Esophagus muscularis mucosa (tissue), 4 donors: ENCODE measurements at regions not wholly inside any gene's neighbourhood (a gene's known extent, or its start where the extent isn't known, plus 50 kb on each side); places are given as distances from the start of the nearest gene placed in this dataset.
"Not testable (repeated sequence)": the region's sequence is repeated elsewhere in the genome, so short reads cannot be mapped to it uniquely, and the experiment has no call there.

ENCODE experiments used
- DNase-seq: peaks from one replicate; pipeline ENCODE4 v3.0.0-alpha.2; 2017; ENCODE audit errors: extremely low spot score
- H3K27ac ChIP-seq, 4 donors: fragments of 200-600 bp; sonication (generic); replicated peaks in 1 of 4; 1 replicate in 3 of 4; 2 replicates in 1 of 4; pipeline ENCODE4 v1.5.1; 2016 to 2019; ENCODE audit warnings: mild to moderate bottlenecking in 1 of 4
- H3K27me3 ChIP-seq, 4 donors: fragments of 200-600 bp; sonication (generic); one replicate each; pipeline versions ENCODE4 v1.5.1 to v1.6.0; 2016 to 2019
- H3K36me3 ChIP-seq, 4 donors: fragments of 200-600 bp; sonication (generic); one replicate each; pipeline ENCODE4 v1.5.1; 2016 to 2019
- H3K4me1 ChIP-seq, 4 donors: fragments of 200-600 bp; sonication (generic); one replicate each; pipeline ENCODE4 v1.5.1; 2016 to 2019
- H3K4me3 ChIP-seq, 4 donors: fragments of 200-600 bp; sonication (generic); 1 replicate in 2 of 4; 2 replicates in 2 of 4; pipeline ENCODE4 v1.5.1; 2016 to 2019; ENCODE audit warnings: mild to moderate bottlenecking in 4 of 4, moderate library complexity in 1 of 4
- H3K9me3 ChIP-seq, 4 donors: fragments of 200-600 bp; sonication (generic); 1 replicate in 3 of 4; 2 replicates in 1 of 4; pipeline ENCODE4 v1.5.1; 2016 to 2019
- CTCF ChIP-seq, 3 experiments: fragments of 200-600 bp in 2 of 3; fragments of 450-650 bp in 1 of 3; sonication (generic) in 2 of 3; IDR thresholded peaks; one replicate each; pipeline ENCODE4 v1.5.1; 2017 to 2019; ENCODE audit warnings: antibody characterized with exemption in 3 of 3, mild to moderate bottlenecking in 2 of 3, moderate library complexity in 1 of 3
- EP300 ChIP-seq: sonication (generic); formaldehyde crosslinking; IDR thresholded peaks from one replicate; pipeline ENCODE4 v1.6.1; 2017; ENCODE audit warnings: antibody characterized with exemption
- POLR2A ChIP-seq: fragments of 450-650 bp; IDR thresholded peaks from one replicate; pipeline ENCODE4 v1.6.1; 2017; ENCODE audit warnings: antibody characterized with exemption, moderate library complexity, mild to moderate bottlenecking, low read depth
- POLR2AphosphoS5 ChIP-seq, 2 donors: sonication (generic); formaldehyde crosslinking; IDR thresholded peaks; one replicate each; pipeline ENCODE4 v1.6.1; 2017; ENCODE audit warnings: antibody characterized with exemption in 2 of 2
- WGBS: methylation state at CpG from one replicate; pipeline ENCODE4 v1.1.5; 2018; 5-methylcytosine and 5-hydroxymethylcytosine counted together
- intact Hi-C: fragments of 100-400 bp; cut with DNase I; formaldehyde crosslinking; loops from one replicate; pipeline ENCODE4 v1.15.1; 2023

- H3K9me3 ChIP-seq: peaks cover 0 to 1% (median 0%) of the 10 kb centered on the region in 4 donors
- TF ChIP-seq POLR2AphosphoS5 (IDR thresholded peaks at IDR 0.05) (no peak), CTCF (IDR thresholded peaks at IDR 0.05) (no peak)
- intact Hi-C loops: loop anchor here (5.0 kb wide), 1 partner anchor 273 kb away; no protein-coding TSS in a partner anchor
- H3K27me3 ChIP-seq: no peaks in the 10 kb centered on the region
- peaks cover 0 to 16% (median 9%) of the 10 kb centered on the region in 4 donors for H3K4me1 ChIP-seq
- WGBS: 72% methylated on average over 3 of the region's 3 CpGs
- no peak overlapping the region for H3K4me3 ChIP-seq
- no peak for DNase-seq
- no peak overlapping the region for H3K27ac ChIP-seq
- no peaks in the 10 kb centered on the region for H3K36me3 ChIP-seq
Observed at GRCh38 chr18:22284581-22285360, 115.4 kb downstream of the GATA6 start.

- 93% methylated on average over 4 of the region's 4 CpGs for WGBS
- not testable (repeated sequence) for H3K36me3 ChIP-seq, H3K27me3 ChIP-seq, H3K27ac ChIP-seq, DNase-seq, H3K9me3 ChIP-seq, H3K4me3 ChIP-seq
- H3K4me1 ChIP-seq: peaks cover 0 to 16% (median 9%) of the 10 kb centered on the region in 4 donors
- intact Hi-C loops: loop anchor here (5.0 kb wide), 1 partner anchor 273 kb away; no protein-coding TSS in a partner anchor
Observed at GRCh38 chr18:22283855-22284254, 114.5 kb downstream of the GATA6 start.

- no peak for TF ChIP-seq POLR2A
- no peak for TF ChIP-seq POLR2AphosphoS5 (IDR thresholded peaks at IDR 0.05)
- no peak for TF ChIP-seq EP300
- no peak for TF ChIP-seq CTCF (IDR thresholded peaks at IDR 0.05)
- intact Hi-C loops: loop anchor here (5.0 kb wide), 1 partner anchor 274 kb away; no protein-coding TSS in a partner anchor
Observed at GRCh38 chr18:22283397-22283796, 114.0 kb downstream of the GATA6 start.

GRCh38 chr18:22283116-22283395, 113.7 kb downstream of the GATA6 start:
- peak overlapping the region in 1 of 4 donors; percentile 3 for H3K27ac ChIP-seq
- H3K27me3 ChIP-seq: no peaks in the 10 kb centered on the region
- intact Hi-C loops: loop anchor here (5.0 kb wide), 1 partner anchor 274 kb away; no protein-coding TSS in a partner anchor
- no peak for TF ChIP-seq EP300
- TF ChIP-seq CTCF (IDR thresholded peaks at IDR 0.05): no peak
- no peak for TF ChIP-seq POLR2AphosphoS5 (IDR thresholded peaks at IDR 0.05)
- TF ChIP-seq POLR2A: no peak
- no peaks in the 10 kb centered on the region for H3K9me3 ChIP-seq
- H3K4me3 ChIP-seq: no peak overlapping the region
- H3K36me3 ChIP-seq: no peaks in the 10 kb centered on the region
- H3K4me1 ChIP-seq: peaks cover 0 to 21% (median 9%) of the 10 kb centered on the region in 4 donors
- no peak for DNase-seq

More at GRCh38 chr18:22283397-22283796, 114.0 kb downstream of the GATA6 start:
- Histone ChIP-seq H3K27me3 (no peaks in the 10 kb centered on the region), H3K36me3 (no peaks in the 10 kb centered on the region), H3K27ac (no peak overlapping the region), H3K9me3 (no peaks in the 10 kb centered on the region), H3K4me3 (no peak overlapping the region), H3K4me1 (peaks cover 0 to 17% (median 9%) of the 10 kb centered on the region in 4 donors)
- 83% methylated on average over 3 of the region's 3 CpGs for WGBS
- DNase-seq: no peak

- peaks cover 0 to 24% (median 9%) of the 10 kb centered on the region in 4 donors for H3K4me1 ChIP-seq
- H3K27me3 ChIP-seq: no peaks in the 10 kb centered on the region
- H3K9me3 ChIP-seq: no peaks in the 10 kb centered on the region
- H3K36me3 ChIP-seq: no peaks in the 10 kb centered on the region
- WGBS: 50% methylated on average over 8 of the region's 8 CpGs
- no peak for TF ChIP-seq EP300
- peak in 1 of 2 donors; percentile 33 for TF ChIP-seq POLR2AphosphoS5 (IDR thresholded peaks at IDR 0.05)
- H3K27ac ChIP-seq: peak overlapping the region in 3 of 4 donors; percentile 3 to 45 (median 8)
- no peak for DNase-seq
- intact Hi-C loops: loop anchor here (5.0 kb wide), 1 partner anchor 275 kb away; no protein-coding TSS in a partner anchor
- no peak overlapping the region for H3K4me3 ChIP-seq
Observed at GRCh38 chr18:22282311-22283115, 113.1 kb downstream of the GATA6 start.
